ENCODE measurements at regions not wholly inside any gene's neighbourhood (a gene's known extent, or its start where the extent isn't known, plus 50 kb on each side); places are given as distances from the start of the nearest gene placed in this dataset.

- TF ChIP-seq ZNF696 (CRISPR knock-in tag; conservative IDR thresholded peaks at IDR 0.05) (no peak), ZNF766 (CRISPR knock-in tag; conservative IDR thresholded peaks at IDR 0.05) (no peak)
These were observed 127.0 kb upstream of the GPR12 start (continued) for GRCh38 chr13:26887594-26887993.

- intact Hi-C loops (cut with micrococcal nuclease) (no loop called here), in situ Hi-C loops (cut with MboI) (no loop called here)
- H4K20me1 ChIP-seq (replicated peaks; ENCODE audit: control insufficient read depth, insufficient read depth, low read length), result no peaks in the 10 kb centered on the region
- H3K36me3 ChIP-seq (ENCODE audit: control insufficient read depth, insufficient read depth, low read length), result no peaks in the 10 kb centered on the region
- H3K79me2 ChIP-seq (ENCODE audit: control insufficient read depth, insufficient read depth, low read length), result no peaks in the 10 kb centered on the region
- H3K9ac ChIP-seq (ENCODE audit: insufficient read depth in 1 of 2, low read depth in 2 of 2, low read length in 2 of 2), result no peak overlapping the region
- ChIA-PET POLR2A (no interaction called here), CTCF (ENCODE audit: low intra/inter-chr PET ratio) (no interaction called here)
- H3K27ac ChIP-seq (ENCODE audit: extremely low read depth, low read depth, low read length), result no peak overlapping the region
- H3K27me3 ChIP-seq (ENCODE audit: control insufficient read depth in 2 of 2, insufficient read depth in 2 of 2, low read length in 2 of 2), result peaks cover 0 to 4% of the 10 kb centered on the region in 2 experiments; a peak in 1 of 5 replicates
- TF ChIP-seq SIN3A (IDR thresholded peaks at IDR 0.05; ENCODE audit: borderline replicate concordance in 2 of 2, control insufficient read depth in 1 of 2, low read depth in 2 of 2, low read length in 2 of 2) (no peak), KLF13 (tag; IDR thresholded peaks at IDR 0.05; ENCODE audit: borderline replicate concordance, low read depth) (no peak), MXD1 (CRISPR knock-in tag; IDR thresholded peaks at IDR 0.05; ENCODE audit: borderline replicate concordance, poor library complexity, severe bottlenecking) (no peak), ARID3B (CRISPR knock-in tag; IDR thresholded peaks at IDR 0.05; ENCODE audit: borderline replicate concordance) (no peak)
- DNase-seq (ENCODE audit: extremely low read depth in 1 of 4, low spot score in 3 of 4) (no peak), ATAC-seq (no peak), FAIRE-seq (no peak)
- H3K4me1 ChIP-seq (replicated peaks in 1 of 2; ENCODE audit: control insufficient read depth in 2 of 2, insufficient read depth in 2 of 2, low read length in 2 of 2), result no peaks in the 10 kb centered on the region
- no peak overlapping the region for H3K4me2 ChIP-seq (ENCODE audit: insufficient read depth, low read length)
- no peak overlapping the region for H3K4me3 ChIP-seq
- no peaks in the 10 kb centered on the region for H3K9me3 ChIP-seq (replicated peaks; ENCODE audit: control insufficient read depth, insufficient read depth, low read depth, low read length)
- H3K9me1 ChIP-seq (ENCODE audit: control insufficient read depth, insufficient read depth, low read length), result no peaks in the 10 kb centered on the region
- no peak overlapping the region for H2AFZ ChIP-seq (ENCODE audit: low read depth, low read length)
- no TSS peak for BruUV-seq (replicated peaks)
- 0% methylated on average over 3 of the region's 3 CpGs for WGBS (ENCODE audit: insufficient coverage, low coverage, missing lambda C conversion rate)
These were observed 123.1 kb upstream of the GPR12 start for GRCh38 chr13:26883613-26884257.

All from K562 (cell line).